ENCODE measurements at regions not wholly inside any gene's neighbourhood (a gene's known extent, or its start where the extent isn't known, plus 50 kb on each side); places are given as distances from the start of the nearest gene placed in this dataset.
"Not testable (repeated sequence)": the region's sequence is repeated elsewhere in the genome, so short reads cannot be mapped to it uniquely, and the experiment has no call there.

- H3K27ac Mint-ChIP-seq; ATAC-seq; H3K9me3 Mint-ChIP-seq; H3K36me3 Mint-ChIP-seq; H3K4me1 Mint-ChIP-seq; H3K4me3 Mint-ChIP-seq; DNase-seq (ENCODE audit: low spot score in 2 of 2): not testable (repeated sequence)
Observed at GRCh38 chr2:114018464-114018863, 128.6 kb downstream of the ACTR3 start.

GRCh38 chr2:114020668-114021067, 130.8 kb downstream of the ACTR3 start:
- Mint-ChIP-seq H3K36me3 (no peaks in the 10 kb centered on the region), H3K9me3 (no peaks in the 10 kb centered on the region)
- no peak for ATAC-seq

GRCh38 chr2:114022360-114023085, 132.6 kb downstream of the ACTR3 start:
- DNase-seq (ENCODE audit: low spot score in 2 of 2) (no peak), ATAC-seq (peak; percentile 61)
- Mint-ChIP-seq H3K4me1 (no peaks in the 10 kb centered on the region), H3K27ac (no peak overlapping the region), H3K36me3 (no peaks in the 10 kb centered on the region), H3K4me3 (no peak overlapping the region), H3K9me3 (no peaks in the 10 kb centered on the region)

More at GRCh38 chr2:114020668-114021067, 130.8 kb downstream of the ACTR3 start:
- Mint-ChIP-seq H3K4me3 (no peak overlapping the region), H3K27ac (no peak overlapping the region), H3K4me1 (no peaks in the 10 kb centered on the region)
- DNase-seq (ENCODE audit: low spot score in 2 of 2), result no peak

- Mint-ChIP-seq H3K4me1 (no peaks in the 10 kb centered on the region), H3K27ac (no peak overlapping the region), H3K4me3 (no peak overlapping the region), H3K9me3 (peaks cover 4% of the 10 kb centered on the region), H3K36me3 (no peaks in the 10 kb centered on the region)
- ATAC-seq (no peak), DNase-seq (ENCODE audit: low spot score in 2 of 2) (no peak)
Observed at GRCh38 chr2:114024326-114024725, 134.4 kb downstream of the ACTR3 start.

GRCh38 chr2:114025030-114025429, 135.1 kb downstream of the ACTR3 start:
- Mint-ChIP-seq H3K4me3 (no peak overlapping the region), H3K9me3 (peaks cover 4% of the 10 kb centered on the region), H3K27ac (no peak overlapping the region), H3K36me3 (no peaks in the 10 kb centered on the region), H3K4me1 (no peaks in the 10 kb centered on the region)
- ATAC-seq (no peak), DNase-seq (ENCODE audit: low spot score in 2 of 2) (no peak)

GRCh38 chr2:114027437-114027836, 137.5 kb downstream of the ACTR3 start:
- H3K27ac Mint-ChIP-seq, result no peak overlapping the region
- no peak for DNase-seq (ENCODE audit: low spot score in 2 of 2)
- H3K36me3 Mint-ChIP-seq, result no peaks in the 10 kb centered on the region
- peak; percentile 24 for ATAC-seq
- no peak overlapping the region for H3K4me3 Mint-ChIP-seq
- H3K9me3 Mint-ChIP-seq, result peaks cover 4% of the 10 kb centered on the region
- H3K4me1 Mint-ChIP-seq, result no peaks in the 10 kb centered on the region

GRCh38 chr2:114031605-114032505, 142.0 kb downstream of the ACTR3 start:
- Mint-ChIP-seq H3K4me1 (no peaks in the 10 kb centered on the region), H3K4me3 (no peak overlapping the region), H3K9me3 (peaks cover 4% of the 10 kb centered on the region), H3K36me3 (no peaks in the 10 kb centered on the region), H3K27ac (no peak overlapping the region)
- no peak for DNase-seq (ENCODE audit: low spot score in 2 of 2)
- ATAC-seq, result no peak

GRCh38 chr2:114032705-114033104, 142.8 kb downstream of the ACTR3 start:
- Mint-ChIP-seq H3K27ac (no peak overlapping the region), H3K4me3 (no peak overlapping the region), H3K4me1 (no peaks in the 10 kb centered on the region), H3K36me3 (no peaks in the 10 kb centered on the region), H3K9me3 (peaks cover 4% of the 10 kb centered on the region)
- ATAC-seq, result no peak
- no peak for DNase-seq (ENCODE audit: low spot score in 2 of 2)

GRCh38 chr2:114034742-114035141, 144.9 kb downstream of the ACTR3 start:
- Mint-ChIP-seq H3K36me3 (no peaks in the 10 kb centered on the region), H3K4me1 (no peaks in the 10 kb centered on the region), H3K4me3 (no peak overlapping the region), H3K27ac (no peak overlapping the region), H3K9me3 (no peaks in the 10 kb centered on the region)
- no peak for DNase-seq (ENCODE audit: low spot score in 2 of 2)
- ATAC-seq, result no peak

- no peak for DNase-seq (ENCODE audit: low spot score in 2 of 2)
- ATAC-seq, result no peak
- H3K4me3 Mint-ChIP-seq, result no peak overlapping the region
- no peak overlapping the region for H3K27ac Mint-ChIP-seq
- H3K9me3 Mint-ChIP-seq, result no peaks in the 10 kb centered on the region
- H3K36me3 Mint-ChIP-seq, result no peaks in the 10 kb centered on the region
- H3K4me1 Mint-ChIP-seq, result no peaks in the 10 kb centered on the region
Observed at GRCh38 chr2:114038710-114039109, 148.8 kb downstream of the ACTR3 start.

- no peak overlapping the region for H3K27ac Mint-ChIP-seq
- no peaks in the 10 kb centered on the region for H3K36me3 Mint-ChIP-seq
- no peak overlapping the region for H3K4me3 Mint-ChIP-seq
- H3K9me3 Mint-ChIP-seq, result no peaks in the 10 kb centered on the region
- ATAC-seq (no peak), DNase-seq (ENCODE audit: low spot score in 2 of 2) (no peak)
- no peaks in the 10 kb centered on the region for H3K4me1 Mint-ChIP-seq
Observed at GRCh38 chr2:114039677-114040076, 149.8 kb downstream of the ACTR3 start.

- Mint-ChIP-seq H3K36me3 (no peaks in the 10 kb centered on the region), H3K27ac (no peak overlapping the region), H3K4me1 (no peaks in the 10 kb centered on the region), H3K4me3 (no peak overlapping the region), H3K9me3 (no peaks in the 10 kb centered on the region)
- no peak for DNase-seq (ENCODE audit: low spot score in 2 of 2)
- ATAC-seq, result no peak
Observed at GRCh38 chr2:114040826-114041225, 150.9 kb downstream of the ACTR3 start.

- Mint-ChIP-seq H3K4me3 (no peak overlapping the region), H3K27ac (no peak overlapping the region), H3K4me1 (no peaks in the 10 kb centered on the region), H3K9me3 (no peaks in the 10 kb centered on the region), H3K36me3 (no peaks in the 10 kb centered on the region)
- no peak for DNase-seq (ENCODE audit: low spot score in 2 of 2)
- no peak for ATAC-seq
Observed at GRCh38 chr2:114044985-114045384, 155.1 kb downstream of the ACTR3 start.

GRCh38 chr2:114046373-114046772, 156.5 kb downstream of the ACTR3 start:
- no peak overlapping the region for H3K27ac Mint-ChIP-seq
- no peaks in the 10 kb centered on the region for H3K36me3 Mint-ChIP-seq
- DNase-seq (ENCODE audit: low spot score in 2 of 2) (no peak), ATAC-seq (no peak)
- H3K4me3 Mint-ChIP-seq, result no peak overlapping the region
- H3K9me3 Mint-ChIP-seq, result no peaks in the 10 kb centered on the region
- no peaks in the 10 kb centered on the region for H3K4me1 Mint-ChIP-seq

GRCh38 chr2:114046866-114047435, 157.1 kb downstream of the ACTR3 start:
- Mint-ChIP-seq H3K36me3 (no peaks in the 10 kb centered on the region), H3K9me3 (no peaks in the 10 kb centered on the region), H3K27ac (no peak overlapping the region), H3K4me3 (no peak overlapping the region), H3K4me1 (no peaks in the 10 kb centered on the region)
- no peak for ATAC-seq
- DNase-seq (ENCODE audit: low spot score in 2 of 2), result no peak

GRCh38 chr2:114049280-114049679, 159.4 kb downstream of the ACTR3 start:
- DNase-seq (ENCODE audit: low spot score in 2 of 2), result no peak
- ATAC-seq, result no peak
- H3K4me3 Mint-ChIP-seq, result no peak overlapping the region
- H3K9me3 Mint-ChIP-seq, result no peaks in the 10 kb centered on the region
- H3K36me3 Mint-ChIP-seq, result no peaks in the 10 kb centered on the region
- H3K27ac Mint-ChIP-seq, result no peak overlapping the region
- H3K4me1 Mint-ChIP-seq, result no peaks in the 10 kb centered on the region

Data from stimulated activated effector memory CD8-positive, alpha-beta T cell treated with anti-CD3 and anti-CD28 coated beads, Interleukin-12 subunit alpha, Interleukin-12 subunit beta, amount 100 ng/mL, for 72 hours (primary cell).